ENCODE measurements at regions not wholly inside any gene's neighbourhood (a gene's known extent, or its start where the extent isn't known, plus 50 kb on each side); places are given as distances from the start of the nearest gene placed in this dataset.

DNA sequence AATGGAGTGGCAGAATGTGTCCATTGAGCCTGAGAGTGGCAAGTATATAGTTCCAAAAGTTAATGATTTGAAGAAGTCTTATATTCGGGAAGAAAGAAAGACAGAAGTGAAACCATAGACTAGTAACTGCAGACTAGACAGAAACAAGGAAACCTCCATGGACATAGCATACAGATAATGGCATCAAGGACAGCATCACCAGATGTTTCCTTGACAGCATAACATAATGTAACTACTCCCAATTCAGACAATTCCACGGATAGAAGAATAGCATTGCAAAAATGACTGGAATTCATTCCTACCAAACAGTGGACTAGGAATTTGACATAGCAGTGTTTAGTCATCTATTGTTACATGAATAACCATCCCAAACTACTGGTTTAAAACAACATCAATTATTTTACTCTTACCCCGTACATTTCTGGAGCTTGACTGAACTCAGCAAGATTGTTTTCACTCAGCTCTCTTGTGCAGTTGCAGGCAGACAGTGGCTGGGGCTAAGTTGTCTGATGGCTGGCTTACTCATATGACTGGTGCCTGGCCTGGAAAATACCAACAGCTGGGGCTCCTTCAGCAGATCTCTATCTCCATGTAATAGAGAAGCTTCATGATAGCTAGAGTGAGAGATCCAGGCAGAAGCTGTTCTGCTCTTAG lies 109.7 kb upstream of the GADL1 start:
- TF ChIP-seq, protein P1, sequence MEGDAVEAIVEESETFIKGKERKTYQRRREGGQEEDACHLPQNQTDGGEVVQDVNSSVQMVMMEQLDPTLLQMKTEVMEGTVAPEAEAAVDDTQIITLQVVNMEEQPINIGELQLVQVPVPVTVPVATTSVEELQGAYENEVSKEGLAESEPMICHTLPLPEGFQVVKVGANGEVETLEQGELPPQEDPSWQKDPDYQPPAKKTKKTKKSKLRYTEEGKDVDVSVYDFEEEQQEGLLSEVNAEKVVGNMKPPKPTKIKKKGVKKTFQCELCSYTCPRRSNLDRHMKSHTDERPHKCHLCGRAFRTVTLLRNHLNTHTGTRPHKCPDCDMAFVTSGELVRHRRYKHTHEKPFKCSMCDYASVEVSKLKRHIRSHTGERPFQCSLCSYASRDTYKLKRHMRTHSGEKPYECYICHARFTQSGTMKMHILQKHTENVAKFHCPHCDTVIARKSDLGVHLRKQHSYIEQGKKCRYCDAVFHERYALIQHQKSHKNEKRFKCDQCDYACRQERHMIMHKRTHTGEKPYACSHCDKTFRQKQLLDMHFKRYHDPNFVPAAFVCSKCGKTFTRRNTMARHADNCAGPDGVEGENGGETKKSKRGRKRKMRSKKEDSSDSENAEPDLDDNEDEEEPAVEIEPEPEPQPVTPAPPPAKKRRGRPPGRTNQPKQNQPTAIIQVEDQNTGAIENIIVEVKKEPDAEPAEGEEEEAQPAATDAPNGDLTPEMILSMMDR (IDR thresholded peaks at IDR 0.05), result no peak
- no peak for TF ChIP-seq POLR2A (IDR thresholded peaks at IDR 0.05)
- TF ChIP-seq POLR2AphosphoS5 (IDR thresholded peaks at IDR 0.05), result no peak

Measured in prostate gland (tissue), 2 donors.